GM19324 (cell line): ENCODE measurements at regions not wholly inside any gene's neighbourhood (a gene's known extent, or its start where the extent isn't known, plus 50 kb on each side); places are given as distances from the start of the nearest gene placed in this dataset.
"Not testable (repeated sequence)": the region's sequence is repeated elsewhere in the genome, so short reads cannot be mapped to it uniquely, and the experiment has no call there.

Source experiments
- ATAC-seq: cut with Tn5 transposase; IDR thresholded peaks from one replicate; pipeline ENCODE4 v1.9.1; 2021; ENCODE audit warnings: mild to moderate bottlenecking, moderate library complexity; ENCODE audit not compliant: unreplicated experiment, low FRiP score

DNA sequence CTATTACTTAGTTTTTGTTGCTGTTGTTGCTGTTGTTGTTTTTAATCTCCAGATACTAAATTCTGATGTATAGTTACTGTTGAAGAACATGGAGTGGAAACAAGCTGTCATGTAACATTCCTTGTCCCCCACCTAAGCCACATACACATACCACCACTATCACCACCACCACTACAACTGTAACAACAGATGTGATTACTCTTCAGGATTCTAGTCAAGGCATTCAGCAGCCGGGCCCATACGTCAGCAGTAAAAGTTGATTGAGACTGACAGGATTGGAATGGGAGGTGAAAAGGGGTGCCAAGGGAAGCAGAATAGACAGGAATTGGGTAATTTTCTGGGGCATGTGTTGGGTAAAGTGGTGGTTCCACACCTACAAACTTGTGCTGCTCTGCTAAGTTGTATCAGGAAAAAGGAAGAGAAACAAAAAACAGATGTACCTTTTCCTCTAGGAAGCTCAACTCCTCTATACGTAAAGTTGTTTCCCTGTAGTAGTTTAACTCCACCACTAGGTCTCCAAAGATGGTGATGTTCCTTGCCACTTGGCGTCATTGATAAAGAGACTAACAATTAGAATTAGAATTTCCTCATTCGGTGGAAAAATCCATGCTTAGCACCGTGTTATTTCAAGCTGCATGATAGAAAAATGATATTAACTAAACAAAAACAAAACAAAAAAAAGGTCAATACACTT, 138.6 kb downstream of the ARRDC3 start:
- ATAC-seq, result no peak

GRCh38 chr5:91243852-91244251, 139.3 kb downstream of the ARRDC3 start:
- no peak for ATAC-seq

DNA sequence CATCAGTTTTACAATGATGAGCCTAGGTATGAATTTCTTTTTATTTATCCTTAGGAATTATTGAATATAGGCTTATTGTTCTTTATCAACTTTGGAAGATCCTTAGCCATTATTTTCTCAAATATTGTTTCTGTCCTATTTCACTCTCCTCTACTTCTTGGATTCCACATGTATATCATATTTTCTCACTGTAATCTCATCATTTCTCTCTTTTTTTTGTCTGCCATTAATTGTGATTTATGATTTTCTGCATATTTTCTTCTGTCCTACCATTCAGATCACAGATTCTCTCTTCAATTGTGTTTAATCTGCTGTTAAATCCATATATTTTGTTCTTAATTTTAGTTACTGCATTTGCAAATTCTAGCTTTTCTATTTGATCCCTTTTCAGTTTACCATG, 139.8 kb downstream of the ARRDC3 start:
- ATAC-seq, result no peak

GRCh38 chr5:91241460-91241859, 141.7 kb downstream of the ARRDC3 start:
- ATAC-seq, result not testable (repeated sequence)

GRCh38 chr5:91240175-91240574, 142.9 kb downstream of the ARRDC3 start:
- no peak for ATAC-seq

GRCh38 chr5:91235271-91235694, 147.8 kb downstream of the ARRDC3 start:
- no peak for ATAC-seq

GRCh38 chr5:91232523-91232922, 150.6 kb downstream of the ARRDC3 start:
- ATAC-seq, result no peak

GRCh38 chr5:91229031-91229727, 153.9 kb downstream of the ARRDC3 start:
- ATAC-seq, result no peak

DNA sequence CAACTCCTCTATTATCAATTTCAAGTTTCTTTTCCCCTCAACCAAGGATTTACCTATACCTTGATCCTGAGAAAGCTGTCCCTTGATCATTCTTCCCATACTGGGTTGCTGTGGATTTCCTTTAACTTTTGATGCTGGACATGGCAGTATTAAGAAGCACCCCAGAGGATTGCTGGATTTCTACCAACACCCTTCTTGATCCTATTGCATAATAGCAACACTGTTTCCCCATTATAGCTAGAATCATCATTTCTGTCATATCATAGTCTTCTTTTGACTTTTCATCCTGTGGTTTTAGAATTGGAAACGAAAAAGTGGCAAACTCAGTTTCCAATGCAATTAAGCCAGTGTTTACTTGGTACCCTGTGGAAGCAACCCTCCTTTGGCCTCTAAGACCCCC, 154.9 kb downstream of the ARRDC3 start:
- no peak for ATAC-seq

DNA sequence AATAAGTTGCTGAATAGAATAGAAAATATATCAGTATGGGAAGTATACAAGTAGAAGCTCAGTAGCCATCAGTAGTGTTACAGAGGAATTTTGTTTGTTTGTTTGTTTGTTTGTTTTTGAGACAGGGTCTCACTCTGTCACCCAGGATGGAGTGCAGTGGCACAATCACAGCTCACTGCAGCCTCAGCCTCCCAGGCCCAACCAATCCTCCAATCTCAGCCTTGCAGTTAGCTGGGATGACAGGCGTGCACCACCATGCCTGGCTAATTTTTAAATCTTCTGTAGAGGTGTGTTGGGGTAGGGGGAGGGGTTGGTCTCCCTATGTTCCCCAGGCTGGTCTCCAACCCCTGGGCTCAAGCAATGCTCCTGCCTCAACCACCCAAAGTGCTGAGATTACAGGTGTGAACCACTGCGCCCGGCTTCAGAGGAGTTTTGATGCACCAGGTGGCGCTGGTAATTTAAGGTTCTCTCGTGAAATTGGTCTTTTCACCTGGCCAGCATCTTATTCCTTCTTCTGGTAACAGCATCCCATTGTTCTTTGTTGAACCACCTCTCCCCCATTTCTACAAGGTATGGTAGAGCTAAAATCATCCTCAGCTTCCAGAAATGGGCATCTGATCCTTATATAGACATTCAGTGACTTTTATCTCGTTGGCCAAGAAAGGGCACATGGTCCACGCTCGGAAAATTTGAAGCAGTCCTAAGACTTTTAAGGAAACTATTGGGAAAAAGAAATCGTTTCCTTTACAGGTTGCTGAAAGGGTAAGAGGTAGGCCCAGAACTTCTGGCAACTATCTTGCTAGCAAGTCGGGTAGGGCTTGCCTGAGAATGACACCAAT, 157.1 kb downstream of the ARRDC3 start:
- ATAC-seq, result peak; percentile 79

DNA sequence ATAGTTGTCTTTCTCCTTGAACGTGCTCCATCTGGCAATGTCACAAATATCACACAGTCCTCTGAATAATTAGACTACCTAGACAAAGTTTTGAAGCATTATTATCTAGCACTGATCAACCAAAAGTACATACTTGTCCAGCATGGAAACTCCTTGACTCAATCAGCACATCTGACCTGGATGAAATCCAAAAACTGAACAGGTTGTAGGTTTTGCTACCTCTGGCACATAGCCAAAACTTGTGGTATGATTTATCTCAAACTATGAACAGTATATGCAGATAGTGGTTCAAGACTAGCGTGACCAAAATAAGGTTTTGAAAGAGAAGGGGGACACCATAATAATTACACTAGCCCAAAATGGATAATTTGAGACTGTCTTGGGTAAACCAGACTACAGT, 158.1 kb downstream of the ARRDC3 start:
- no peak for ATAC-seq

DNA sequence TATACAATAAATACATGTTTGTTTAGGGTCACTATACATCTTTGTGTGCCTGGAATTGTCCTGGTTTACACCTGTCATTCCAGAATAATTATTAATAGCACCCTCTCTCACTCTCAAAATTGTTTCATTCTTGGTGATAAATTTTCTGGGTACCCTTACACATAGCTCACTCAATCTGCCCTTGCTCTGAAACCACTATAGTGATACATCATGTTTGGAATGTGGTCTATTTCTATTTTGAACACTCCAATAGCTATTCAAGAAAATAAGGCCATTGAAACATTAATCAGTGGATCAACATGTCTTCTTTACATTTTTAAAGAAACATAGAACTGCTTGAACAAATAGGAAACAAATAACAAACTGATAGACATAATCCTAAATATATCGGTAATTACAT, 158.7 kb downstream of the ARRDC3 start:
- no peak for ATAC-seq

GRCh38 chr5:91223886-91224285, 159.2 kb downstream of the ARRDC3 start:
- ATAC-seq, result no peak

- ATAC-seq, result no peak
Observed at GRCh38 chr5:91222482-91222881, 160.6 kb downstream of the ARRDC3 start.

GRCh38 chr5:91221917-91222316, 161.2 kb downstream of the ARRDC3 start:
- ATAC-seq, result no peak

DNA sequence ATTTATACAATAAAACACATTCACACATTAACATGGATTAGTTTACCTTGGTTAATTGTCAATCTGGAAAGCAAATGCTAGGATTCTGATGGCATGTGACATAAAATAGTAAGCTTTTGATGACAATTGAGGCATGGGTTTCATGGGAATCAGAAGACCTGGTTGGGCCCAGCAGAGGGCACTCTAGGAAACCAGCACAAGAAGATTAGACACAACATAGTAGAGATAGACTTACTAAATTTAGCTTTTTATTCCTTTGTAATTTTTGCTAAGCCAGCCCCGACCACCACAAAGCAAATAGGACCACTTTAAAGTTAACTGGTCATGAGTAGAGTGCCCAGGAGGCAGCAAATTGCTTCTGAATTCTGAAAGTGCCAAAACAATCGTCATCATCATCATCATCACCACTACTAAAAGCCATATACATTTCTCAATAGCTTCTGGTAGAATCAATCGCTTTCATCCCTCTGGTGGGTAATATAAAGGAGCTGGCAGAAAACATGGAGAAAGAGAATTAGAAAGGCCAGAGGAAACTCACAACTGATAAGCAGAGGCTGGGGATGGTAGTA, 163.2 kb downstream of the ARRDC3 start:
- no peak for ATAC-seq

DNA sequence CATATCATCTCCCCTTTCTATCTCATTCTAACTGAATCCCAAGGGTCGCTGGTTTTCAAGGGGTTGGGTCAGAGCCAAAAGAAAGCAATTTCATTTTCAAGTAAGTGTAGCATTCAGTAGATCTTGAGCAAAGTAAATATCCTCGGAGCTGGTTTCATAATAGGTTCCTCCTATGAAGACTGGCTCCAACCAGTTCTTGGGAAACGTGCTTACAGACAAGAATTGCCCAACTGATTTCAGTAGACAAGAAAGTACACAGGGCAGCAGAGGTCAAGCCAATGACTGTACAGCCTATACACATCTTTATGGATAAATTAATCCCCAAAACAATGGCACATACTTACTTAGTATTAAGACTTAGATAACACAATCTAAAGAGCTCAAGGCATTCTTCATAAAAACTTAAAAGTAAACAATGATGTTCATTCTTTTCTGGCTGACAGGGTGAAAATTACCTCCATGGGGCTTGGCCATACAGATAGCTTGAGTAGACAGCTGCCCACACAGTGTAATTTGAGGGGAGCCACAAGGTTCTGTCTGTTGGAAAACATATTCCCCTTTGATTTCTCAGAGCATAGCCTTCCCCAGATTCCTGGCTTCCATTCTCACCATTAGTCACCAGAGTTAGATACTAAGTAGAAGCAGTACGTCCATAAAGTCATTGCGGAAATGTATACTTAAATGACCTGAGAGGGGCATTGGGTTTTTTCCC, 163.9 kb downstream of the ARRDC3 start:
- ATAC-seq, result no peak

GRCh38 chr5:91217859-91218258, 165.3 kb downstream of the ARRDC3 start:
- no peak for ATAC-seq

GRCh38 chr5:91214571-91214970, 168.5 kb downstream of the ARRDC3 start:
- no peak for ATAC-seq
